H1 (cell line): ENCODE measurements at regions not wholly inside any gene's neighbourhood (a gene's known extent, or its start where the extent isn't known, plus 50 kb on each side); places are given as distances from the start of the nearest gene placed in this dataset.

Experiments
- CTCF ChIA-PET: fragments of 300-600 bp; sonication (Branson Sonifier 250); formaldehyde crosslinking; loops from one replicate; lab custom pipeline; 2021; ENCODE audit not compliant: partially characterized antibody; lab: Charles Lee
- POLR2A ChIA-PET: fragments of 300-600 bp; sonication (Branson Sonifier 250); formaldehyde crosslinking; loops from one replicate; lab custom pipeline; 2021; ENCODE audit warnings: inconsistent platforms; ENCODE audit not compliant: partially characterized antibody; lab: Charles Lee
- DNase-seq, 2 experiments: peaks; one replicate each; pipeline versions ENCODE4 v3.0.0 to v3.0.0-alpha.2; 2010 to 2022; ENCODE audit warnings: low spot score in 2 of 2, low read depth in 1 of 2, mixed read lengths in 1 of 2
- FAIRE-seq: peaks from 2 replicates; lab custom pipeline; 2011; peaks lifted over from hg19 to GRCh38; lab: Jason Lieb, UNC
- H2AFZ ChIP-seq: 2 replicates; pipeline ENCODE4 v1.8.1; 2012; ENCODE audit warnings: low read length, inconsistent platforms
- H2AK5ac ChIP-seq: 2 replicates; pipeline ENCODE4 v1.6.1; 2013; ENCODE audit warnings: low read depth, low read length
- H2BK120ac ChIP-seq: replicated peaks from 2 replicates; pipeline ENCODE3; 2013; ENCODE audit warnings: low read depth, low read length, inconsistent platforms
- H2BK12ac ChIP-seq: 2 replicates; pipeline ENCODE4 v1.6.1; 2013; ENCODE audit warnings: low read depth, low read length
- H2BK15ac ChIP-seq: 2 replicates; pipeline ENCODE4 v1.6.1; 2013; ENCODE audit warnings: low read length
- H2BK20ac ChIP-seq: 2 replicates; pipeline ENCODE4 v1.6.1; 2013; ENCODE audit warnings: low read length
- H2BK5ac ChIP-seq: 2 replicates; pipeline ENCODE4 v1.6.1; 2013; ENCODE audit warnings: low read depth, low read length
- H3K14ac ChIP-seq: 2 replicates; pipeline ENCODE4 v1.6.1; 2013; ENCODE audit warnings: inconsistent platforms; ENCODE audit not compliant: insufficient read length
- H3K18ac ChIP-seq: 2 replicates; pipeline ENCODE4 v1.6.1; 2013; ENCODE audit warnings: low read length; ENCODE audit errors: extremely low read depth
- H3K23ac ChIP-seq: 2 replicates; pipeline ENCODE4 v1.6.1; 2013; ENCODE audit warnings: inconsistent platforms; ENCODE audit not compliant: insufficient read length
- H3K23me2 ChIP-seq: 2 replicates; pipeline ENCODE4 v1.6.1; 2013; ENCODE audit warnings: low read depth, low read length
- H3K27ac ChIP-seq: 2 replicates; pipeline ENCODE4 v1.6.1; 2011; ENCODE audit warnings: low read depth, low read length, inconsistent platforms
- H3K27me3 ChIP-seq, 4 experiments: replicated peaks in 1 of 4; 1 replicate in 1 of 4; 2 replicates in 3 of 4; pipeline versions ENCODE4 v1.6.1 to v1.8.1; 2011 to 2013; ENCODE audit warnings: low read length in 3 of 4, mild to moderate bottlenecking in 3 of 4, inconsistent platforms in 2 of 4, mixed read lengths in 2 of 4, moderate library complexity in 1 of 4; ENCODE audit not compliant: control insufficient read depth in 3 of 4, insufficient read depth in 3 of 4; ENCODE audit errors: extremely low read depth in 1 of 4
- H3K36me3 ChIP-seq, 4 experiments: 2 replicates each; pipeline versions ENCODE4 v1.6.1 to v1.8.1; 2011 to 2013; ENCODE audit warnings: mild to moderate bottlenecking in 4 of 4, low read length in 3 of 4, moderate library complexity in 2 of 4, control low read depth in 1 of 4, inconsistent platforms in 1 of 4; ENCODE audit not compliant: insufficient read depth in 4 of 4, control insufficient read depth in 2 of 4
- H3K4ac ChIP-seq: replicated peaks from 2 replicates; pipeline ENCODE3; 2013; ENCODE audit warnings: low read length, low read depth, mixed read lengths, inconsistent platforms; ENCODE audit not compliant: insufficient read length
- H3K4me1 ChIP-seq, 4 experiments: replicated peaks in 1 of 4; 1 replicate in 1 of 4; 2 replicates in 3 of 4; pipeline versions ENCODE4 v1.6.1 to v1.8.1; 2011 to 2013; ENCODE audit warnings: low read length in 3 of 4, inconsistent platforms in 2 of 4, mixed read lengths in 1 of 4; ENCODE audit not compliant: insufficient read depth in 4 of 4, control insufficient read depth in 3 of 4
- H3K4me2 ChIP-seq, 2 experiments: 2 replicates each; pipeline versions ENCODE4 v1.6.1 to v1.8.1; 2011 to 2013; ENCODE audit warnings: low read depth in 2 of 2, low read length in 2 of 2, control low read depth in 1 of 2, inconsistent platforms in 1 of 2, mild to moderate bottlenecking in 1 of 2; ENCODE audit not compliant: insufficient read depth in 1 of 2
- H3K4me3 ChIP-seq, 4 experiments: fragments of 200-600, 300-600 bp in 1 of 4; sonication (generic), shearing (Covaris generic), sonication (Bioruptor Twin) in 1 of 4; 2 replicates each; pipeline versions ENCODE4 v1.5.1 to v1.8.1; 2011 to 2016; ENCODE audit warnings: low read length in 4 of 4, low read depth in 3 of 4, control low read depth in 2 of 4, inconsistent platforms in 2 of 4, mild to moderate bottlenecking in 2 of 4, mixed read lengths in 1 of 4, moderate library complexity in 1 of 4; ENCODE audit not compliant: insufficient read depth in 2 of 4; ENCODE audit errors: extremely low read depth in 1 of 4
- H3K56ac ChIP-seq: replicated peaks from 2 replicates; pipeline ENCODE3; 2013; ENCODE audit warnings: low read depth, mild to moderate bottlenecking, mixed read lengths, low read length, inconsistent platforms; ENCODE audit not compliant: insufficient read length
- H3K79me1 ChIP-seq: 2 replicates; pipeline ENCODE4 v1.6.1; 2013; ENCODE audit warnings: low read depth, low read length, control low read depth
- H3K79me2 ChIP-seq, 2 experiments: 2 replicates each; pipeline versions ENCODE4 v1.6.1 to v1.8.1; 2012 to 2013; ENCODE audit warnings: low read length in 2 of 2, mild to moderate bottlenecking in 2 of 2, inconsistent platforms in 1 of 2; ENCODE audit not compliant: insufficient read depth in 2 of 2, control insufficient read depth in 1 of 2
- H3K9ac ChIP-seq, 4 experiments: replicated peaks in 1 of 4; 1 replicate in 1 of 4; 2 replicates in 3 of 4; pipeline versions ENCODE4 v1.6.1 to v1.8.1; 2011 to 2013; ENCODE audit warnings: low read depth in 3 of 4, low read length in 3 of 4, control low read depth in 2 of 4, mild to moderate bottlenecking in 2 of 4, moderate library complexity in 2 of 4, inconsistent platforms in 1 of 4; ENCODE audit errors: extremely low read depth in 1 of 4
- H3K9me3 ChIP-seq, 2 experiments: 2 replicates each; pipeline versions ENCODE4 v1.6.1 to v1.8.1; 2012 to 2013; ENCODE audit warnings: mild to moderate bottlenecking in 2 of 2, moderate library complexity in 2 of 2, control low read depth in 1 of 2, inconsistent platforms in 1 of 2, low read depth in 1 of 2, low read length in 1 of 2, mixed read lengths in 1 of 2; ENCODE audit not compliant: insufficient read depth in 2 of 2
- H4K20me1 ChIP-seq, 2 experiments: replicated peaks in 1 of 2; 2 replicates each; pipeline versions ENCODE3 to v1.8.1; 2011 to 2013; ENCODE audit warnings: inconsistent platforms in 2 of 2, low read length in 2 of 2, mild to moderate bottlenecking in 1 of 2; ENCODE audit not compliant: insufficient read depth in 2 of 2, control insufficient read depth in 1 of 2
- H4K5ac ChIP-seq: 2 replicates; pipeline ENCODE4 v1.6.1; 2013; ENCODE audit warnings: low read length, low read depth, mixed read lengths, inconsistent platforms; ENCODE audit not compliant: insufficient read length
- H4K8ac ChIP-seq: 2 replicates; pipeline ENCODE4 v1.8.0; 2013; ENCODE audit warnings: mild to moderate bottlenecking, moderate library complexity, low read length, inconsistent platforms; ENCODE audit not compliant: insufficient read depth; ENCODE audit errors: extremely low read depth
- H4K91ac ChIP-seq: replicated peaks from 2 replicates; pipeline ENCODE3; 2013; ENCODE audit warnings: low read length, mixed read lengths, inconsistent platforms; ENCODE audit not compliant: insufficient read length
- RNF2 ChIP-seq: fragments of 200-900, 300-1000 bp; sonication (generic); IDR thresholded peaks from 2 replicates; pipeline ENCODE4 v1.7.1; 2016; ENCODE audit warnings: borderline replicate concordance, low read depth, mild to moderate bottlenecking, antibody characterized with exemption, low read length; ENCODE audit not compliant: poor library complexity, severe bottlenecking; ENCODE audit errors: missing control alignments
- WGBS, 2 experiments: shearing (Covaris generic) in 1 of 2; methylation state at CpG; one replicate each; pipeline versions ENCODE4 v1.1.6 to v1.1.7; 2013 to 2015; ENCODE audit warnings: low lambda C conversion rate in 2 of 2, mixed read lengths in 2 of 2, inconsistent platforms in 1 of 2, low coverage in 1 of 2, missing lambda C conversion rate in 1 of 2; ENCODE audit not compliant: insufficient replicate concordance in 2 of 2, insufficient coverage in 1 of 2, insufficient read length in 1 of 2; ENCODE audit errors: extremely low coverage in 1 of 2, missing lambda C conversion rate in 1 of 2; 5-methylcytosine and 5-hydroxymethylcytosine counted together

GRCh38 chr2:143835481-143835880 is 684.4 kb downstream of the ZEB2 start:
- no peak overlapping the region for H2BK12ac ChIP-seq
- no peaks in the 10 kb centered on the region for H3K9me3 ChIP-seq
- H4K20me1 ChIP-seq: no peaks in the 10 kb centered on the region
- no peak overlapping the region for H3K56ac ChIP-seq
- no peak overlapping the region for H2BK5ac ChIP-seq
- H3K23ac ChIP-seq: no peak overlapping the region
- H3K4me1 ChIP-seq: peaks cover 0 to 12% (median 5%) of the 10 kb centered on the region in 4 experiments; a peak in 3 of 7 replicates
- FAIRE-seq (no peak), DNase-seq (no peak)
- no peak overlapping the region for H3K4me3 ChIP-seq
- 54% methylated on average over 2 of the region's 2 CpGs; no CpG with 5 or more reads in 1 of the 2 experiments for WGBS, 2 experiments
- ChIA-PET POLR2A (no interaction called here), CTCF (interaction anchor here (1.0 to 1.4 kb wide), 3 partner anchors 9 to 389 kb away, joined by 3 to 5 read pairs (median 4); no protein-coding TSS in a partner anchor)
- no peak overlapping the region for H3K14ac ChIP-seq
- H3K9ac ChIP-seq: no peak overlapping the region
- no peaks in the 10 kb centered on the region for H3K23me2 ChIP-seq
- H3K27me3 ChIP-seq: no peaks in the 10 kb centered on the region
- H3K79me2 ChIP-seq: no peaks in the 10 kb centered on the region
- no peak overlapping the region for H2BK120ac ChIP-seq
- TF ChIP-seq RNF2: no peak
- H4K8ac ChIP-seq: no peak overlapping the region
- no peak overlapping the region for H3K18ac ChIP-seq
- no peak overlapping the region for H2BK20ac ChIP-seq
- no peak overlapping the region for H3K4ac ChIP-seq
- no peak overlapping the region for H2BK15ac ChIP-seq
- H2AK5ac ChIP-seq: no peak overlapping the region
- H4K91ac ChIP-seq: no peak overlapping the region
- H3K27ac ChIP-seq: no peak overlapping the region
- H3K79me1 ChIP-seq: no peaks in the 10 kb centered on the region
- H2AFZ ChIP-seq: no peak overlapping the region
- no peak overlapping the region for H3K4me2 ChIP-seq
- H4K5ac ChIP-seq: no peak overlapping the region
- no peaks in the 10 kb centered on the region for H3K36me3 ChIP-seq
